Brain microvascular endothelial cell (primary cell): ENCODE measurements at regions not wholly inside any gene's neighbourhood (a gene's known extent, or its start where the extent isn't known, plus 50 kb on each side); places are given as distances from the start of the nearest gene placed in this dataset.

ENCODE experiments used
- DNase-seq: peaks from one replicate; pipeline ENCODE4 v3.0.0-alpha.2; 2020
- H3K27ac ChIP-seq: fragments of 250-450 bp; sonication (Bioruptor Pico); 2 replicates; pipeline ENCODE4 v1.5.1; 2020; ENCODE audit warnings: mild to moderate bottlenecking, moderate library complexity
- H3K27me3 ChIP-seq: fragments of 250-450 bp; sonication (Bioruptor Pico); replicated peaks from 2 replicates; pipeline ENCODE4 v1.5.1; 2020; ENCODE audit warnings: mild to moderate bottlenecking
- H3K36me3 ChIP-seq: fragments of 250-450 bp; sonication (Bioruptor Pico); replicated peaks from 2 replicates; pipeline ENCODE4 v1.5.1; 2020; ENCODE audit warnings: mild to moderate bottlenecking
- H3K4me3 ChIP-seq: 2 replicates; pipeline ENCODE4 v1.5.1; 2011; ENCODE audit warnings: low read depth, mild to moderate bottlenecking, control low read depth, low read length, moderate library complexity
- CTCF ChIP-seq: IDR thresholded peaks from 2 replicates; pipeline ENCODE4 v1.5.1; 2011; ENCODE audit warnings: low read depth, mild to moderate bottlenecking, moderate library complexity, low read length, control low read depth, inconsistent platforms; ENCODE audit errors: missing control alignments
- in situ Hi-C: cut with HindIII; loops from 2 replicates; pipeline ENCODE4 v1.10.0; 2017; ENCODE audit warnings: low sequenced_read_pairs, low pct_ligation_motif_present

- in situ Hi-C loops: no loop called here
- no peak overlapping the region for H3K27ac ChIP-seq
- no peak for TF ChIP-seq CTCF
- H3K27me3 ChIP-seq: no peaks in the 10 kb centered on the region
- no peaks in the 10 kb centered on the region for H3K36me3 ChIP-seq
- DNase-seq: no peak
- H3K4me3 ChIP-seq: no peak overlapping the region
Measured at GRCh38 chr17:55872374-55872773, 121.5 kb downstream of the PCTP start.

- no peak for TF ChIP-seq CTCF
- DNase-seq: no peak
- no peak overlapping the region for H3K27ac ChIP-seq
- no peaks in the 10 kb centered on the region for H3K27me3 ChIP-seq
- H3K4me3 ChIP-seq: no peak overlapping the region
- in situ Hi-C loops: no loop called here
- H3K36me3 ChIP-seq: no peaks in the 10 kb centered on the region
Measured at GRCh38 chr17:55873017-55873758, 122.3 kb downstream of the PCTP start.

GRCh38 chr17:55883149-55883548 is 132.3 kb downstream of the PCTP start:
- in situ Hi-C loops: no loop called here
- H3K27ac ChIP-seq: no peak overlapping the region

GRCh38 chr17:55887531-55887930 is 136.7 kb downstream of the PCTP start:
- Histone ChIP-seq H3K27me3 (no peaks in the 10 kb centered on the region), H3K27ac (no peak overlapping the region), H3K4me3 (no peak overlapping the region), H3K36me3 (no peaks in the 10 kb centered on the region)
- no peak for DNase-seq
- TF ChIP-seq CTCF: no peak
- in situ Hi-C loops: no loop called here

More at GRCh38 chr17:55883149-55883548, 132.3 kb downstream of the PCTP start:
- Histone ChIP-seq H3K27me3 (no peaks in the 10 kb centered on the region), H3K36me3 (no peaks in the 10 kb centered on the region), H3K4me3 (no peak overlapping the region)
- TF ChIP-seq CTCF: no peak
- no peak for DNase-seq

- Histone ChIP-seq H3K36me3 (no peaks in the 10 kb centered on the region), H3K27ac (no peak overlapping the region), H3K27me3 (no peaks in the 10 kb centered on the region), H3K4me3 (no peak overlapping the region)
- no peak for TF ChIP-seq CTCF
- in situ Hi-C loops: no loop called here
- no peak for DNase-seq
Measured at GRCh38 chr17:55889271-55889670, 138.4 kb downstream of the PCTP start.
